T-helper 22 cell (primary cell): ENCODE measurements at regions not wholly inside any gene's neighbourhood (a gene's known extent, or its start where the extent isn't known, plus 50 kb on each side); places are given as distances from the start of the nearest gene placed in this dataset.

Experiments used
- DNase-seq: peaks from one replicate; pipeline ENCODE4 v3.0.0-alpha.2; 2020; ENCODE audit warnings: low read depth

GRCh38 chr11:64501500-64502427 is 54.0 kb upstream of the SLC22A11 start:
- DNase-seq: no peak

- DNase-seq: no peak
Observed at GRCh38 chr11:64502634-64503033, 53.1 kb upstream of the SLC22A11 start.

- DNase-seq: no peak
Observed at GRCh38 chr11:64503186-64503753, 52.5 kb upstream of the SLC22A11 start.

GRCh38 chr11:64504999-64505398 is 50.7 kb upstream of the SLC22A11 start:
- no peak for DNase-seq
